ENCODE measurements at regions not wholly inside any gene's neighbourhood (a gene's known extent, or its start where the extent isn't known, plus 50 kb on each side); places are given as distances from the start of the nearest gene placed in this dataset.
A peak's percentile ranks its signal among the peaks of the same experiment; 100 is the strongest.

- H3K4me3 ChIP-seq (ENCODE audit: low read length in 2 of 2): no peak overlapping the region
- H2BK15ac ChIP-seq (ENCODE audit: low read length): no peak overlapping the region
- no peak overlapping the region for H3K18ac ChIP-seq (ENCODE audit: low read length)
- no CpG with 5 or more reads among the region's 6 CpGs for WGBS, 2 donors (ENCODE audit: extremely low coverage in 2 of 2, insufficient read length in 2 of 2, insufficient replicate concordance in 1 of 2)
- no peak overlapping the region for H3K23ac ChIP-seq (ENCODE audit: low read depth, low read length, poor library complexity)
- no peak overlapping the region for H2AK5ac ChIP-seq (ENCODE audit: low read depth, low read length)
- H3K79me1 ChIP-seq (ENCODE audit: low read depth, low read length): no peaks in the 10 kb centered on the region
- H3K4me2 ChIP-seq (ENCODE audit: insufficient read depth, low read length, poor library complexity, severe bottlenecking): no peak overlapping the region
- peaks cover 0 to 2% of the 10 kb centered on the region in 2 donors for H3K4me1 ChIP-seq (ENCODE audit: control insufficient read depth in 2 of 2, insufficient read depth in 1 of 2, low read depth in 1 of 2, low read length in 2 of 2)
- no peaks in the 10 kb centered on the region for H3K9me3 ChIP-seq (replicated peaks in 1 of 2; ENCODE audit: control insufficient read depth in 2 of 2, insufficient read depth in 1 of 2, low read depth in 1 of 2, low read length in 2 of 2)
- H2BK5ac ChIP-seq (ENCODE audit: low read length): no peak overlapping the region
- no peak overlapping the region for H3K14ac ChIP-seq (ENCODE audit: low read length)
- H4K8ac ChIP-seq (ENCODE audit: low read depth, low read length): no peak overlapping the region
- H3K4ac ChIP-seq (ENCODE audit: low read length): no peak overlapping the region
- H3K36me3 ChIP-seq (replicated peaks in 1 of 2; ENCODE audit: control insufficient read depth in 2 of 2, insufficient read depth in 2 of 2, low read length in 2 of 2): no peaks in the 10 kb centered on the region
- H3K27me3 ChIP-seq (ENCODE audit: control insufficient read depth in 3 of 3, insufficient read depth in 3 of 3, low read depth in 1 of 3, low read length in 3 of 3): no peaks in the 10 kb centered on the region
- no peak overlapping the region for H2BK12ac ChIP-seq (ENCODE audit: low read length)
- H4K91ac ChIP-seq (ENCODE audit: low read depth, low read length, poor library complexity): no peak overlapping the region
- H3K27ac ChIP-seq (replicated peaks; ENCODE audit: low read length): no peak overlapping the region
- no peak overlapping the region for H2BK120ac ChIP-seq (ENCODE audit: low read depth, low read length)
- DNase-seq (ENCODE audit: low spot score): no peak
- H3K9ac ChIP-seq (ENCODE audit: low read depth, low read length, poor library complexity): no peak overlapping the region
- no peak overlapping the region for H2AFZ ChIP-seq (ENCODE audit: low read length)
Observed at GRCh38 chr18:45554389-45554737, 60.9 kb upstream of the SLC14A2 start.

- H4K8ac ChIP-seq (ENCODE audit: low read depth, low read length): no peak overlapping the region
- H3K23ac ChIP-seq (ENCODE audit: low read depth, low read length, poor library complexity): no peak overlapping the region
- peaks cover 0 to 2% of the 10 kb centered on the region in 2 donors for H3K4me1 ChIP-seq (ENCODE audit: control insufficient read depth in 2 of 2, insufficient read depth in 1 of 2, low read depth in 1 of 2, low read length in 2 of 2)
- no peak overlapping the region for H4K91ac ChIP-seq (ENCODE audit: low read depth, low read length, poor library complexity)
- H2AFZ ChIP-seq (ENCODE audit: low read length): no peak overlapping the region
- no peak overlapping the region for H2BK15ac ChIP-seq (ENCODE audit: low read length)
- no peaks in the 10 kb centered on the region for H3K9me3 ChIP-seq (replicated peaks in 1 of 2; ENCODE audit: control insufficient read depth in 2 of 2, insufficient read depth in 1 of 2, low read depth in 1 of 2, low read length in 2 of 2)
- H2BK5ac ChIP-seq (ENCODE audit: low read length): no peak overlapping the region
- no peaks in the 10 kb centered on the region for H3K36me3 ChIP-seq (replicated peaks in 1 of 2; ENCODE audit: control insufficient read depth in 2 of 2, insufficient read depth in 2 of 2, low read length in 2 of 2)
- DNase-seq (ENCODE audit: low spot score): no peak
- H3K79me1 ChIP-seq (ENCODE audit: low read depth, low read length): no peaks in the 10 kb centered on the region
- no peak overlapping the region for H3K9ac ChIP-seq (ENCODE audit: low read depth, low read length, poor library complexity)
- H3K27me3 ChIP-seq (ENCODE audit: control insufficient read depth in 3 of 3, insufficient read depth in 3 of 3, low read depth in 1 of 3, low read length in 3 of 3): no peaks in the 10 kb centered on the region
- no peak overlapping the region for H2BK120ac ChIP-seq (ENCODE audit: low read depth, low read length)
- H3K4me3 ChIP-seq (ENCODE audit: low read length in 2 of 2): no peak overlapping the region
- H3K4me2 ChIP-seq (ENCODE audit: insufficient read depth, low read length, poor library complexity, severe bottlenecking): no peak overlapping the region
- no peak overlapping the region for H3K4ac ChIP-seq (ENCODE audit: low read length)
- whole genome bisulfite sequencing, 2 donors (ENCODE audit: extremely low coverage in 2 of 2, insufficient read length in 2 of 2, insufficient replicate concordance in 1 of 2): no CpG with 5 or more reads among the region's 2 CpGs
- H3K14ac ChIP-seq (ENCODE audit: low read length): no peak overlapping the region
- H2AK5ac ChIP-seq (ENCODE audit: low read depth, low read length): no peak overlapping the region
- no peak overlapping the region for H2BK12ac ChIP-seq (ENCODE audit: low read length)
- no peak overlapping the region for H3K18ac ChIP-seq (ENCODE audit: low read length)
- H3K27ac ChIP-seq (replicated peaks; ENCODE audit: low read length): no peak overlapping the region
Observed at GRCh38 chr18:45556222-45556621, 59.1 kb upstream of the SLC14A2 start.

DNA sequence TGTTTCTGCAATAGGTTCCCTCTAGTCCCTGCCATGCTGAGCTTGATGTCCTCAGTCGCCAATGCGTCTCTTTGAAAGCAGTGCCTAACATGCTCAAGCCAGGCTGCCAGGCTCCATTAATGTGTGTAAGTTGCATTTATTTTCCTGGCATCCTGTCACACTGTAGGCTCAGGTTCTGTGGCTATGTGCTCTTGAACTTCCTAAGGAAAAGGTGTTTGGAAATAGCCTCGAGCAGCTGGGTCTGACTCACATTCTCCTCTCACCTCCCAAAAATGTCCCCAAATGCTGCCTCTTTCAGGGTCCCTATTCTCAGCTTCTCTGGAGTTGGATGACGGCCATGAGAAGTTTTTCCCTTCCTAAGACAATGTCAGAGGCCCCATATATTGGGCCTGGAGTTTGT is 58.0 kb upstream of the SLC14A2 start:
- Histone ChIP-seq H4K91ac (ENCODE audit: low read depth, low read length, poor library complexity) (no peak overlapping the region), H3K27ac (replicated peaks; ENCODE audit: low read length) (no peak overlapping the region), H3K4me3 (ENCODE audit: low read length in 2 of 2) (peak overlapping the region in 1 of 2 donors; percentile 25), H4K8ac (ENCODE audit: low read depth, low read length) (no peak overlapping the region), H3K9ac (ENCODE audit: low read depth, low read length, poor library complexity) (no peak overlapping the region), H3K4me2 (ENCODE audit: insufficient read depth, low read length, poor library complexity, severe bottlenecking) (no peak overlapping the region), H3K27me3 (ENCODE audit: control insufficient read depth in 3 of 3, insufficient read depth in 3 of 3, low read depth in 1 of 3, low read length in 3 of 3) (no peaks in the 10 kb centered on the region), H3K36me3 (replicated peaks in 1 of 2; ENCODE audit: control insufficient read depth in 2 of 2, insufficient read depth in 2 of 2, low read length in 2 of 2) (no peaks in the 10 kb centered on the region), H3K23ac (ENCODE audit: low read depth, low read length, poor library complexity) (no peak overlapping the region), H3K18ac (ENCODE audit: low read length) (no peak overlapping the region), H2BK5ac (ENCODE audit: low read length) (no peak overlapping the region), H3K4me1 (ENCODE audit: control insufficient read depth in 2 of 2, insufficient read depth in 1 of 2, low read depth in 1 of 2, low read length in 2 of 2) (no peaks in the 10 kb centered on the region), H3K14ac (ENCODE audit: low read length) (no peak overlapping the region), H3K79me1 (ENCODE audit: low read depth, low read length) (no peaks in the 10 kb centered on the region), H2BK120ac (ENCODE audit: low read depth, low read length) (no peak overlapping the region), H2BK15ac (ENCODE audit: low read length) (no peak overlapping the region), H2AK5ac (ENCODE audit: low read depth, low read length) (no peak overlapping the region), H2AFZ (ENCODE audit: low read length) (no peak overlapping the region), H2BK12ac (ENCODE audit: low read length) (no peak overlapping the region), H3K4ac (ENCODE audit: low read length) (no peak overlapping the region), H3K9me3 (replicated peaks in 1 of 2; ENCODE audit: control insufficient read depth in 2 of 2, insufficient read depth in 1 of 2, low read depth in 1 of 2, low read length in 2 of 2) (no peaks in the 10 kb centered on the region)
- DNase-seq (ENCODE audit: low spot score): no peak
- WGBS, 2 donors (ENCODE audit: extremely low coverage in 2 of 2, insufficient read length in 2 of 2, insufficient replicate concordance in 1 of 2): no CpG with 5 or more reads among the region's 4 CpGs

DNA sequence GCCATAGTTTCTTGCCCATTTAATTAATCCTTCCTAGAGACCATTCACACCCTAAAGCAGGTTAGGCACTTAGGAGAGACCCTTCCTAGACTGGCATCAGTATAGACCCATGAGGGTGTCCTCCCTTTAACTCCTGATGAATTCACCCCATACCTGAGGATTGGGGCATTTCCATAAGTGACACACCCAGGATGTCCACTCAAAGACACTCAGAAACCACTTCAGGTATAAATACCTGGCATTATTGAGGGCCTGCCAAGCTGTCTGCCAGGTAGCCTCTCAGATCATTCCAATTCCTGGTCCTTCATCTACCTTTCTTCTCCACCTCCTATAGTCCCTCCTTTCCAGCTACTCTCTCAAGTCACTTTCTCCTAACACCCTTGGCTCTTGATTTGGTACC is 57.5 kb upstream of the SLC14A2 start:
- Histone ChIP-seq H2AFZ (ENCODE audit: low read length) (no peak overlapping the region), H3K9ac (ENCODE audit: low read depth, low read length, poor library complexity) (no peak overlapping the region), H2BK15ac (ENCODE audit: low read length) (no peak overlapping the region), H3K23ac (ENCODE audit: low read depth, low read length, poor library complexity) (no peak overlapping the region), H3K14ac (ENCODE audit: low read length) (no peak overlapping the region), H4K8ac (ENCODE audit: low read depth, low read length) (no peak overlapping the region), H2BK12ac (ENCODE audit: low read length) (no peak overlapping the region), H3K4ac (ENCODE audit: low read length) (no peak overlapping the region), H3K4me2 (ENCODE audit: insufficient read depth, low read length, poor library complexity, severe bottlenecking) (no peak overlapping the region), H3K36me3 (replicated peaks in 1 of 2; ENCODE audit: control insufficient read depth in 2 of 2, insufficient read depth in 2 of 2, low read length in 2 of 2) (no peaks in the 10 kb centered on the region), H3K27me3 (ENCODE audit: control insufficient read depth in 3 of 3, insufficient read depth in 3 of 3, low read depth in 1 of 3, low read length in 3 of 3) (no peaks in the 10 kb centered on the region), H3K27ac (replicated peaks; ENCODE audit: low read length) (no peak overlapping the region), H4K91ac (ENCODE audit: low read depth, low read length, poor library complexity) (no peak overlapping the region), H3K4me1 (ENCODE audit: control insufficient read depth in 2 of 2, insufficient read depth in 1 of 2, low read depth in 1 of 2, low read length in 2 of 2) (no peaks in the 10 kb centered on the region), H2AK5ac (ENCODE audit: low read depth, low read length) (no peak overlapping the region), H2BK120ac (ENCODE audit: low read depth, low read length) (no peak overlapping the region), H3K79me1 (ENCODE audit: low read depth, low read length) (no peaks in the 10 kb centered on the region), H3K18ac (ENCODE audit: low read length) (no peak overlapping the region), H2BK5ac (ENCODE audit: low read length) (no peak overlapping the region), H3K9me3 (replicated peaks in 1 of 2; ENCODE audit: control insufficient read depth in 2 of 2, insufficient read depth in 1 of 2, low read depth in 1 of 2, low read length in 2 of 2) (no peaks in the 10 kb centered on the region), H3K4me3 (ENCODE audit: low read length in 2 of 2) (no peak overlapping the region)
- DNase-seq (ENCODE audit: low spot score): no peak
